RWPE1 (cell line): ENCODE measurements at regions not wholly inside any gene's neighbourhood (a gene's known extent, or its start where the extent isn't known, plus 50 kb on each side); places are given as distances from the start of the nearest gene placed in this dataset.
"Not testable (repeated sequence)": the region's sequence is repeated elsewhere in the genome, so short reads cannot be mapped to it uniquely, and the experiment has no call there.

ENCODE experiments used
- CTCF ChIA-PET: fragments of 350-600 bp; sonication (Branson Sonifier 250); formaldehyde crosslinking; extraction: SDS; loops from one replicate; lab custom pipeline; 2021; lab: Yijun Ruan, JAX
- POLR2A ChIA-PET: fragments of 400-600 bp; formaldehyde crosslinking; extraction: SDS; loops from one replicate; lab custom pipeline; 2020; ENCODE audit warnings: antibody characterized with exemption; ENCODE audit not compliant: low non-redundant PET; lab: Yijun Ruan, JAX
- DNase-seq: peaks from one replicate; pipeline ENCODE4 v3.0.0; 2012; ENCODE audit warnings: low spot score
- H3K27ac ChIP-seq: fragments of 450-650 bp; 2 replicates; pipeline ENCODE4 v1.5.1; 2017
- CTCF ChIP-seq: fragments of 450-650 bp; conservative IDR thresholded peaks from 2 replicates; pipeline ENCODE4 v1.5.1; 2017; ENCODE audit warnings: low read depth, mild to moderate bottlenecking

GRCh38 chr4:77344784-77345183, 187.8 kb downstream of the CCNG2 start:
- ChIA-PET CTCF (no interaction called here), POLR2A (no interaction called here)
- H3K27ac ChIP-seq, result no peak overlapping the region
- no peak for TF ChIP-seq CTCF
- DNase-seq, result no peak

GRCh38 chr4:77347351-77347966, 190.5 kb downstream of the CCNG2 start:
- ChIA-PET CTCF (interaction anchor here (0.6 to 0.7 kb wide), 2 partner anchors 16 to 101 kb away, joined by 4 to 5 read pairs; no protein-coding TSS in a partner anchor), POLR2A (no interaction called here)
- no peak for DNase-seq
- TF ChIP-seq CTCF, result no peak
- H3K27ac ChIP-seq, result no peak overlapping the region

GRCh38 chr4:77348815-77349214, 191.8 kb downstream of the CCNG2 start:
- no peak for TF ChIP-seq CTCF
- CTCF ChIA-PET, result no interaction called here
- DNase-seq, result no peak
- H3K27ac ChIP-seq, result no peak overlapping the region
- POLR2A ChIA-PET, result no interaction called here

GRCh38 chr4:77349364-77349763, 192.4 kb downstream of the CCNG2 start:
- H3K27ac ChIP-seq, result no peak overlapping the region
- no peak for DNase-seq
- ChIA-PET POLR2A (no interaction called here), CTCF (interaction anchor here (0.6 kb wide), 1 partner anchor 93 kb away, joined by 3 read pairs; no protein-coding TSS in a partner anchor)
- no peak for TF ChIP-seq CTCF

- CTCF ChIA-PET, result interaction anchor here (0.6 kb wide), 1 partner anchor 93 kb away, joined by 3 read pairs; no protein-coding TSS in a partner anchor
- H3K27ac ChIP-seq, result no peak overlapping the region
- no peak for TF ChIP-seq CTCF
- DNase-seq, result peak; percentile 8
- POLR2A ChIA-PET, result no interaction called here
These were observed 192.8 kb downstream of the CCNG2 start for GRCh38 chr4:77349796-77350195.

GRCh38 chr4:77352192-77352591, 195.2 kb downstream of the CCNG2 start:
- no peak for DNase-seq
- H3K27ac ChIP-seq, result no peak overlapping the region
- ChIA-PET CTCF (interaction anchor here (0.6 kb wide), 1 partner anchor 339 kb away, joined by 3 read pairs; no protein-coding TSS in a partner anchor), POLR2A (no interaction called here)
- TF ChIP-seq CTCF, result no peak

GRCh38 chr4:77353724-77354315, 196.8 kb downstream of the CCNG2 start:
- CTCF ChIA-PET, result interaction anchor here (1.2 to 1.5 kb wide), 2 partner anchors 13 to 66 kb away, joined by 4 read pairs; no protein-coding TSS in a partner anchor
- DNase-seq, POLR2A ChIA-PET, H3K27ac ChIP-seq: not testable (repeated sequence)
